Smooth muscle cell (in vitro differentiated cells): ENCODE measurements at regions not wholly inside any gene's neighbourhood (a gene's known extent, or its start where the extent isn't known, plus 50 kb on each side); places are given as distances from the start of the nearest gene placed in this dataset.

Source experiments
- DNase-seq: peaks from one replicate; lab custom pipeline; 2025; ENCODE audit not compliant: unreplicated experiment; lab: John Stamatoyannopoulos, UW
- H2AFZ ChIP-seq: fragments of 200-600 bp; sonication (generic); 2 replicates; pipeline ENCODE4 v1.6.0; 2016; ENCODE audit warnings: antibody characterized with exemption, low read depth, mild to moderate bottlenecking
- H3F3A ChIP-seq: fragments of 200-600 bp; sonication (generic); 2 replicates; pipeline ENCODE4 v1.6.0; 2017; ENCODE audit warnings: antibody characterized with exemption, low read depth
- H3K27ac ChIP-seq: fragments of 200-600 bp; sonication (generic); 2 replicates; pipeline ENCODE4 v1.5.1; 2016; ENCODE audit warnings: low read depth, mild to moderate bottlenecking
- H3K27me3 ChIP-seq: fragments of 200-600 bp; sonication (generic); 2 replicates; pipeline ENCODE4 v1.6.1; 2016; ENCODE audit warnings: low read depth, mild to moderate bottlenecking
- H3K36me3 ChIP-seq: fragments of 200-600 bp; sonication (generic); 2 replicates; pipeline ENCODE4 v1.5.1; 2016; ENCODE audit warnings: low read depth
- H3K4me1 ChIP-seq: fragments of 200-600 bp; sonication (generic); 2 replicates; pipeline ENCODE4 v1.5.1; 2016; ENCODE audit warnings: low read depth
- H3K4me2 ChIP-seq: fragments of 200-600 bp; sonication (generic); 2 replicates; pipeline ENCODE4 v1.6.0; 2016; ENCODE audit warnings: mild to moderate bottlenecking
- H3K4me3 ChIP-seq: fragments of 200-600 bp; sonication (generic); 2 replicates; pipeline ENCODE4 v1.5.1; 2016; ENCODE audit warnings: mild to moderate bottlenecking
- H3K79me2 ChIP-seq: fragments of 200-600 bp; sonication (generic); 2 replicates; pipeline ENCODE4 v1.6.0; 2016; ENCODE audit warnings: low read depth, mild to moderate bottlenecking
- H3K9ac ChIP-seq: fragments of 200-600 bp; sonication (generic); 2 replicates; pipeline ENCODE4 v1.6.0; 2016; ENCODE audit warnings: low read depth
- H3K9me3 ChIP-seq: fragments of 200-600 bp; sonication (generic); replicated peaks from 2 replicates; pipeline ENCODE4 v1.5.1; 2016; ENCODE audit warnings: low read depth
- H4K20me1 ChIP-seq: fragments of 200-600 bp; sonication (generic); 2 replicates; pipeline ENCODE4 v1.6.0; 2016; ENCODE audit warnings: low read depth
- WGBS: methylation state at CpG from one replicate; pipeline ENCODE4 v1.1.7; 2016; ENCODE audit warnings: low lambda C conversion rate; 5-methylcytosine and 5-hydroxymethylcytosine counted together
- TF ChIP-seq, protein P1 (sequence below): fragments of 200-600 bp; sonication (generic); IDR thresholded peaks from 2 replicates; pipeline ENCODE4 v1.5.1; 2017; ENCODE audit warnings: borderline replicate concordance, mild to moderate bottlenecking, antibody characterized with exemption; ENCODE audit not compliant: insufficient read depth, poor library complexity, severe bottlenecking

DNA sequence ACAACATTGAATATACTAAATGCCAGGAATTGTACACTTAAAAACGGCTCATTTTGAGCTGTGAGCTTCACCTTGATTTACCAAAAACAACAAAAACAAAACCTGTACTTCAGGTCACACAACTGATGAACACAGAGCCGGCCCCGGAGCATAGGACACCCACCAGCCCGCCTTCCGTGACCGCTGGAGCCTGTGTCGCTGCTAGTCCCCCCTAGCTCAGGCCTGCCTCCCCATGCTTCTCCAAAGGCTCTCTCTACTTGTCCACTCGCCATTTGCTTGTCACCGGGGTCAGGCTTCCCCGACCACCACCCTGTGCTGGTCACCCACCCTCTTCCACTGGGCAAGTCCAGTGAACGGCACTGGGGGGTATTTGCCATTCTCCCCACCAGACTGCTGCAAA lies 113.8 kb upstream of the TNRC6C start:
- no peaks in the 10 kb centered on the region for H3K9me3 ChIP-seq
- no peaks in the 10 kb centered on the region for H3K79me2 ChIP-seq
- no peak overlapping the region for H3K4me2 ChIP-seq
- H3K4me3 ChIP-seq = no peak overlapping the region
- DNase-seq = no peak
- no peaks in the 10 kb centered on the region for H4K20me1 ChIP-seq
- no peaks in the 10 kb centered on the region for H3K36me3 ChIP-seq
- H3K4me1 ChIP-seq = peaks cover 3% of the 10 kb centered on the region
- H3K27ac ChIP-seq = no peak overlapping the region
- no peaks in the 10 kb centered on the region for H3K27me3 ChIP-seq
- H2AFZ ChIP-seq = no peak overlapping the region
- TF ChIP-seq, protein P1, sequence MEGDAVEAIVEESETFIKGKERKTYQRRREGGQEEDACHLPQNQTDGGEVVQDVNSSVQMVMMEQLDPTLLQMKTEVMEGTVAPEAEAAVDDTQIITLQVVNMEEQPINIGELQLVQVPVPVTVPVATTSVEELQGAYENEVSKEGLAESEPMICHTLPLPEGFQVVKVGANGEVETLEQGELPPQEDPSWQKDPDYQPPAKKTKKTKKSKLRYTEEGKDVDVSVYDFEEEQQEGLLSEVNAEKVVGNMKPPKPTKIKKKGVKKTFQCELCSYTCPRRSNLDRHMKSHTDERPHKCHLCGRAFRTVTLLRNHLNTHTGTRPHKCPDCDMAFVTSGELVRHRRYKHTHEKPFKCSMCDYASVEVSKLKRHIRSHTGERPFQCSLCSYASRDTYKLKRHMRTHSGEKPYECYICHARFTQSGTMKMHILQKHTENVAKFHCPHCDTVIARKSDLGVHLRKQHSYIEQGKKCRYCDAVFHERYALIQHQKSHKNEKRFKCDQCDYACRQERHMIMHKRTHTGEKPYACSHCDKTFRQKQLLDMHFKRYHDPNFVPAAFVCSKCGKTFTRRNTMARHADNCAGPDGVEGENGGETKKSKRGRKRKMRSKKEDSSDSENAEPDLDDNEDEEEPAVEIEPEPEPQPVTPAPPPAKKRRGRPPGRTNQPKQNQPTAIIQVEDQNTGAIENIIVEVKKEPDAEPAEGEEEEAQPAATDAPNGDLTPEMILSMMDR = no peak
- no peak overlapping the region for H3K9ac ChIP-seq
- 96% methylated on average over 11 of the region's 11 CpGs for WGBS
- H3F3A ChIP-seq = peaks cover 3% of the 10 kb centered on the region

DNA sequence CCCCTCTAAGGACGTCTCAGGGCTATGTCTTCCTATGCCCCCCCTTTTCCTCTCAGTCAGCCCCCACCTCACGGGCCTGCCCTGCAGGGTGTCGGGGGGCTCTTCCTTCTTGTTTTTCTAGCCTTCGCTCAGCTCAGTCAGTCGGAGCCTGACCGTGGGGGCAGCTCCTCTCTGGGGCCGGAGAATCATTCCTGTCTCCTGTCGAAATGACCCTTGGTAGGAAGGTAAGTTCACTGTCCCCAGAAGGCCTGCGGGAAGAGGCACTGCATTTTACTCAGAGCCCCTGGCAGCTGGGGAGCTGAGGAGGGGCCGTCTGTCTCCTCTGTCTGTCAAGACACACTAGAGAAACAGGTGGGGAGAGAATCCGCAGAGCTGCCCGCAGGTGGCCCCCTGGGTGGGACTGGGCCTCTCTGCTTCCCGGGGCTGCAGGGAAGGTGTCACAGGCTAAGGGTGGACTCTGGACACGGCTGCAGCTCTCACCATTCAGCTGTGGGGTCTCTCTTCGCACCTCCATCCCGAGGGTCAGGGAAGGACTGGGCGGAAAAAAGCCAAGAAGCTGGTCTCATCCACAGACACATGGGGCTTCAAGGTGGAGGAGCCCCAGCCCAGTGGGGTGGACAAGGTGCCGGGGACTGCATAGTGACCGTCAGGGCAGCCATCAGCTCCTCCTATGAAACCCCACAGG lies 112.8 kb upstream of the TNRC6C start:
- Histone ChIP-seq H3K36me3 (no peaks in the 10 kb centered on the region), H3K9me3 (no peaks in the 10 kb centered on the region), H3K79me2 (no peaks in the 10 kb centered on the region), H3F3A (no peaks in the 10 kb centered on the region), H3K9ac (no peak overlapping the region), H2AFZ (no peak overlapping the region), H3K27me3 (no peaks in the 10 kb centered on the region), H3K4me1 (no peaks in the 10 kb centered on the region), H3K4me2 (no peak overlapping the region), H4K20me1 (no peaks in the 10 kb centered on the region), H3K27ac (no peak overlapping the region), H3K4me3 (no peak overlapping the region)
- WGBS = 88% methylated on average over 19 of the region's 19 CpGs
- TF ChIP-seq, protein P1 = no peak
- DNase-seq = no peak

DNA sequence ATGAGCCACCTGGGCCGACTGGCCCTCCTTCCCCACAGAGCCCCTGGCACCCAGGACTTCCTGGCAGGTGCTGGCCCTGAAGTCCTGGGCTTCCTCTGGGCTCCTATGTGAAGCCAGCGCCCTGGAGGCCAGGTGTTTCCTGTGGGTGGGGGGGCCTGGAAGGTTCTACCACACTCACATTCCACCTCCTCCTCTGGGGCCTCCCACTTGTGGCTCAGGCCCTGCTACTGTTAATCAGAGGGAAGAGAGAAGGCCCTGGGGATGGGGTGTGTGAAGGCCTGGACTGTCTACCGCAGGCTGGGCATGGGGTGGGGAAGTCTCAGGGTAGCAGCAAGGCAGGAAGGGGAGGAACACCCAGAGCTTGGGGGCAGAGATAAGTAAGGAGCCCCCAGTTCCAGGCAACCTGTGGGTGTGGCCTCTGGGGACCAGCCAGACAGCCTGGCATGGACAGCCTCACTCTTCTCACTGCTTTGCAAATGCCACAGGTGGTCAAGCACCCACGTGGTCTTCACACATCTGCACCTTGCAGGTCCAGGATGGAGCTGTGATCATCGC lies 111.9 kb upstream of the TNRC6C start:
- H3K9ac ChIP-seq = no peak overlapping the region
- no peaks in the 10 kb centered on the region for H3F3A ChIP-seq
- no peaks in the 10 kb centered on the region for H3K9me3 ChIP-seq
- no peak overlapping the region for H2AFZ ChIP-seq
- H3K27me3 ChIP-seq = no peaks in the 10 kb centered on the region
- no peak overlapping the region for H3K4me2 ChIP-seq
- TF ChIP-seq, protein P1 = no peak
- H4K20me1 ChIP-seq = no peaks in the 10 kb centered on the region
- H3K27ac ChIP-seq = no peak overlapping the region
- H3K36me3 ChIP-seq = no peaks in the 10 kb centered on the region
- H3K4me3 ChIP-seq = no peak overlapping the region
- no peak for DNase-seq
- no peaks in the 10 kb centered on the region for H3K4me1 ChIP-seq
- WGBS = 92% methylated on average over 5 of the region's 5 CpGs
- H3K79me2 ChIP-seq = no peaks in the 10 kb centered on the region
